ENCODE measurements at regions not wholly inside any gene's neighbourhood (a gene's known extent, or its start where the extent isn't known, plus 50 kb on each side); places are given as distances from the start of the nearest gene placed in this dataset.

DNA sequence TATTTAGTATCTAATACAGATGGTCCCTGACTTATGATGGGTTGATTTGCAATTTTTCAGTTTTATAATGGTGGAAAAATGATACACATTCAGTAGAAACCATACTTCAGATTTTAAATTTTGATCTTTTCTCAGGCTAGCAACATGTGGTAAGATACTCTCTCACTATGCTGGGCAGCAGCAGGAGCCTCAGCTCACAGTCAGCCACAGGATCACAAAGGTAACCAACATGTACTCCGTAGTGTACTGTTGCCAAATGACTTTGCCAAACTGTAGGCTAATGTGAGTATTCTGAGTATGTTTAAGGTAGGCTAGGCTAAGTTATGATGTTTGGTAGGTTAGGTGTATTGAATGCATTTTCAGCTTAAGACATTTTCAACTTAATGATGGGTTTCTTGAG, 498.6 kb upstream of the DPPA4 start:
- TF ChIP-seq, protein P1, sequence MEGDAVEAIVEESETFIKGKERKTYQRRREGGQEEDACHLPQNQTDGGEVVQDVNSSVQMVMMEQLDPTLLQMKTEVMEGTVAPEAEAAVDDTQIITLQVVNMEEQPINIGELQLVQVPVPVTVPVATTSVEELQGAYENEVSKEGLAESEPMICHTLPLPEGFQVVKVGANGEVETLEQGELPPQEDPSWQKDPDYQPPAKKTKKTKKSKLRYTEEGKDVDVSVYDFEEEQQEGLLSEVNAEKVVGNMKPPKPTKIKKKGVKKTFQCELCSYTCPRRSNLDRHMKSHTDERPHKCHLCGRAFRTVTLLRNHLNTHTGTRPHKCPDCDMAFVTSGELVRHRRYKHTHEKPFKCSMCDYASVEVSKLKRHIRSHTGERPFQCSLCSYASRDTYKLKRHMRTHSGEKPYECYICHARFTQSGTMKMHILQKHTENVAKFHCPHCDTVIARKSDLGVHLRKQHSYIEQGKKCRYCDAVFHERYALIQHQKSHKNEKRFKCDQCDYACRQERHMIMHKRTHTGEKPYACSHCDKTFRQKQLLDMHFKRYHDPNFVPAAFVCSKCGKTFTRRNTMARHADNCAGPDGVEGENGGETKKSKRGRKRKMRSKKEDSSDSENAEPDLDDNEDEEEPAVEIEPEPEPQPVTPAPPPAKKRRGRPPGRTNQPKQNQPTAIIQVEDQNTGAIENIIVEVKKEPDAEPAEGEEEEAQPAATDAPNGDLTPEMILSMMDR (conservative IDR thresholded peaks at IDR 0.05; ENCODE audit: control insufficient read depth, insufficient read depth, low read depth, low read length), result no peak
- H3K4me3 ChIP-seq (ENCODE audit: control insufficient read depth, low read depth, low read length), result no peak overlapping the region
- DNase-seq (ENCODE audit: low read depth), result no peak

DNA sequence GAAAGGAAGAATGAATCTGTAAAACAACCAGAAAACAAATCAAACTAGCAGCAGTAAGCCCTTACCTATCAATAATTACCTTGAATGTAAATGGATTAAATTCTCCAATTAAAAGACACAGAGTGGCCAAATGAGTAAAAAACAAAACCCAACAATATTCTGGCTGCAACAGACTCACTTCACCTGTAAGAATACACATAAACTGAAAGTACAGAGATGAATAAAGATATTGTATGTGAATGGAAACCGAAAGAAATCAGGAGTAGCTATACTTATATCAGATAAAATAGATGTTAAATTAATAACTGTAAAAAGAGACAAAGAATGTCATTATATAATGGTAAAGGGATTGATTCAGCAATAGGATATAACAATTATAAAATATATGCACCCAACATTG, 514.5 kb upstream of the DPPA4 start:
- TF ChIP-seq, protein P1 (conservative IDR thresholded peaks at IDR 0.05; ENCODE audit: control insufficient read depth, insufficient read depth, low read depth, low read length), result no peak
- no peak for DNase-seq (ENCODE audit: low read depth)
- no peak overlapping the region for H3K4me3 ChIP-seq (ENCODE audit: control insufficient read depth, low read depth, low read length)

DNA sequence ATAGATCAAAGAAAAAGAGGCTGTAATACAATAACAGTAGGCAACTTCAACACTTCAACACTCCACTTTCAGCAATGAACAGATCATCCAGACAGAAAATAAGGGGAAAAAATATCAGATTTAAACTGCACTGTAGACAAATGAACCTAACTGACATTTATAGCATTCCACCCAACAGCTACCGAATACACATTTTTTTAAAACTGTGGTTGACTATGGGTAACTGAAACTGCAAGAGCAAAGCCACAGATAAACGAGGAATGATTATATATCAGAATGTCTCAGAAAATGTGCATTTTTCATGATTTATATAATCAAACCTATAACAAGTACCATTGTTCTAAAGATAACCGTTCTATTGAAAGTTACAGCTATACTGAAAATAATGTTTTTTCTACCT, 514.9 kb upstream of the DPPA4 start:
- no peak overlapping the region for H3K4me3 ChIP-seq (ENCODE audit: control insufficient read depth, low read depth, low read length)
- TF ChIP-seq, protein P1 (conservative IDR thresholded peaks at IDR 0.05; ENCODE audit: control insufficient read depth, insufficient read depth, low read depth, low read length), result no peak
- DNase-seq (ENCODE audit: low read depth), result no peak

DNA sequence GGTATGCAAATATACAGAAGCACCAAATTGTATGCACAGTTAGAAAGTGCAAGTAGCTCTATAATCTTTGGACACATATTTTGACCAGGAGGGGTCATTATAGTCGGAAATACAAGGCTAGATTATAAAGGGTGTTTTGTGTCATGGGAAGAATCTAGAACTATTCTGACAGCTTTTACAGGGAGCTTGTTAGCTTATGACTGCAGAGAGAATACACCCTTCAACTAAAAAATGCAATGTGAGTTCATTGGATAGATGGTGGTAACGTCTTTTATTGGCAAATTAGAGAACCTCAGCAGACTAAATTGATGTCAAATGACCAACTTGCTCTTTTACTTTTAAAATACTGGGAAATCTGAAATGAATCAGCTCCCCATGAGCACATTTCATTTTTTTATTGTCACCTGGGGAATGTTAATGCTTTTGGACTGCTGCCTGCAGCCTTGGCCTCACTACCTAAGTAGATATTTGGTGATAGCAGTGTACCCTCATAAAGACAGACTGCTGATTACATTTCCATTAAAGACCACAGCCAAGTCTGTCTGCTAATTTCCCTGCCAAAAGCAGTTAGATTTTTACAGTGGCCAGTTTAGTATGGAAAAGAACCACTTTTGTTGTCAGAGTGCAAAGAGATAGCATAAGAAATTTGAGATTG, 515.9 kb upstream of the DPPA4 start:
- H3K4me3 ChIP-seq (ENCODE audit: control insufficient read depth, low read depth, low read length), result no peak overlapping the region
- TF ChIP-seq, protein P1 (conservative IDR thresholded peaks at IDR 0.05; ENCODE audit: control insufficient read depth, insufficient read depth, low read depth, low read length), result no peak
- DNase-seq (ENCODE audit: low read depth), result no peak

DNA sequence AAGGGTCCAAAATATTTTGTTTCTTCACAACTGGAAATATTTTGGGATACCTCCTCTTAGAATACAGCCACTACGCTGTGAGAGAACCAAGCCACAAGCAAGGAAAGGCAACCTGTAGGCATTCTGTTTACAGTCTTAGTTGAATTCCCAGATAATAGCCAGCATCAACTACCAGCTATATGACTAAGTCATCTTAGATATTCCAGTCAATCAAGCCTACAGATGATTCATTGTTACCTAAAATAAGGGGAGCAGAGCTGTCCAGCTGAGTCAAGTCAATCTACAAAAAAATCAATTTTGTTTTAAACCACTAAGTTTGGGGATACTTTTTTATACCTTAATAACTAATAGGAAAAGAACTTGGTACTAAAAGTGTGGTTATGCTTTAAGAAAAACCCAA, 526.4 kb upstream of the DPPA4 start:
- TF ChIP-seq, protein P1 (conservative IDR thresholded peaks at IDR 0.05; ENCODE audit: control insufficient read depth, insufficient read depth, low read depth, low read length), result no peak

DNA sequence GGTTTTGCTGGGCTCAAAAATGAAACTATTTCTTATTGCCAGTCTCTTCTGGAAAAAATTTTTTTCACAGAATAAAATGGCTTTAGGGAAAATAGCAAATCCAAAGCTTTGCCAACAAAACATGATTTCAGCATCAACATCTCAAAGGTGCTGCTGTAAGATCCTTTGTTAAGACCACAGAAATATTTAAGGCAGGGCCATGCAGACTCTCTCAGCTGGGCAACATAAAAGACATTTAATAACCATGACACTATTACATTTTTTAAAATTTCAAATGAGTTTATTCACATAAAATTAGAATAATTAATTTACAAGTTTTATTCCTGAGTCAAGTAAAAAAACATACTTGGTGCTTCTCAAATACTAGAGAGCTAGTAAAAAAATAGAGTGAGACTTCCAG, 527.1 kb upstream of the DPPA4 start:
- no peak overlapping the region for H3K4me3 ChIP-seq (ENCODE audit: control insufficient read depth, low read depth, low read length)
- TF ChIP-seq, protein P1 (conservative IDR thresholded peaks at IDR 0.05; ENCODE audit: control insufficient read depth, insufficient read depth, low read depth, low read length), result no peak
- DNase-seq (ENCODE audit: low read depth), result no peak

More for the DNA sequence above, 526.4 kb upstream of the DPPA4 start:
- no peak overlapping the region for H3K4me3 ChIP-seq (ENCODE audit: control insufficient read depth, low read depth, low read length)
- no peak for DNase-seq (ENCODE audit: low read depth)

DNA sequence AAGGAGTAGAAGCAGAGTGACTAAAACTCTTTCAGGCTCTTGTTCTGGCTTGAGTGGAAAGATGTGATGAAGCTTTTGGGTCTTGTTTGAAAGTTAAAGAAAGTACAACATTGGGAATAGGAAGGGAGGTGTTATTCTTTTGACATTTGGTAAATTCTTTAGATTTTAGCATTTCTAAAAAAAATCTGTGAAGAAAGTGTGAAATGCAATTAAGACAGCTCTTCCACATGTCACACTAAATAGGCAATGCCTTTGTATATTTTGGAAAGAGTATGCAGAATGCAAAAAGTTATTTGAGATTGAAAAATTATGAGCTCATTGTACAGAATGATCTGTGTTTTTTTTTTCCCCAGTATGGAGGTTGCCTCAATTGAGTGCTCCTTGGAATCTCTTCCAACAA, 532.2 kb upstream of the DPPA4 start:
- TF ChIP-seq, protein P1 (conservative IDR thresholded peaks at IDR 0.05; ENCODE audit: control insufficient read depth, insufficient read depth, low read depth, low read length), result no peak
- H3K4me3 ChIP-seq (ENCODE audit: control insufficient read depth, low read depth, low read length), result no peak overlapping the region
- no peak for DNase-seq (ENCODE audit: low read depth)
